ENCODE measurements at regions not wholly inside any gene's neighbourhood (a gene's known extent, or its start where the extent isn't known, plus 50 kb on each side); places are given as distances from the start of the nearest gene placed in this dataset.
"Not testable (repeated sequence)": the region's sequence is repeated elsewhere in the genome, so short reads cannot be mapped to it uniquely, and the experiment has no call there.

- Histone ChIP-seq H3K9me3 (no peaks in the 10 kb centered on the region), H3K4me3 (no peak overlapping the region), H3K4me1 (no peaks in the 10 kb centered on the region), H3K27ac (no peak overlapping the region), H3K36me3 (no peaks in the 10 kb centered on the region), H3K27me3 (no peaks in the 10 kb centered on the region)
- intact Hi-C loops (cut with DNase I; ENCODE audit: low total_unique reads): no loop called here
- TF ChIP-seq POLR2A (IDR thresholded peaks at IDR 0.05) (no peak), CTCF (IDR thresholded peaks at IDR 0.05) (no peak)
- no peak for DNase-seq
Observed at GRCh38 chr4:134089885-134090284, 111.7 kb downstream of the PABPC4L start.

GRCh38 chr4:134085496-134085895 lies 116.1 kb downstream of the PABPC4L start:
- no peaks in the 10 kb centered on the region for H3K4me1 ChIP-seq
- no peak for DNase-seq
- no peaks in the 10 kb centered on the region for H3K9me3 ChIP-seq
- H3K4me3 ChIP-seq: no peak overlapping the region
- no peaks in the 10 kb centered on the region for H3K36me3 ChIP-seq
- H3K27me3 ChIP-seq: no peaks in the 10 kb centered on the region
- H3K27ac ChIP-seq: no peak overlapping the region
- no peak for TF ChIP-seq CTCF (IDR thresholded peaks at IDR 0.05)
- no peak for TF ChIP-seq POLR2A (IDR thresholded peaks at IDR 0.05)
- intact Hi-C loops (cut with DNase I; ENCODE audit: low total_unique reads): no loop called here

GRCh38 chr4:134079085-134079484 lies 122.5 kb downstream of the PABPC4L start:
- H3K36me3 ChIP-seq; H3K4me3 ChIP-seq; H3K27me3 ChIP-seq; H3K27ac ChIP-seq; H3K9me3 ChIP-seq; DNase-seq; intact Hi-C loops (cut with DNase I; ENCODE audit: low total_unique reads); H3K4me1 ChIP-seq: not testable (repeated sequence)

- intact Hi-C loops (cut with DNase I; ENCODE audit: low total_unique reads): no loop called here
- H3K4me1 ChIP-seq: no peaks in the 10 kb centered on the region
- H3K27ac ChIP-seq: no peak overlapping the region
- H3K9me3 ChIP-seq: no peaks in the 10 kb centered on the region
- H3K27me3 ChIP-seq: no peaks in the 10 kb centered on the region
- H3K4me3 ChIP-seq: peak overlapping the region in 1 of 2 donors; percentile 3
- no peak for DNase-seq
- TF ChIP-seq CTCF (IDR thresholded peaks at IDR 0.05) (no peak), POLR2A (IDR thresholded peaks at IDR 0.05) (no peak)
- no peaks in the 10 kb centered on the region for H3K36me3 ChIP-seq
Observed at GRCh38 chr4:134078230-134078914, 123.2 kb downstream of the PABPC4L start.

GRCh38 chr4:134073711-134074110 lies 127.9 kb downstream of the PABPC4L start:
- TF ChIP-seq POLR2A (IDR thresholded peaks at IDR 0.05) (no peak), CTCF (IDR thresholded peaks at IDR 0.05) (no peak)
- no peaks in the 10 kb centered on the region for H3K36me3 ChIP-seq
- H3K4me3 ChIP-seq: no peak overlapping the region
- H3K4me1 ChIP-seq: no peaks in the 10 kb centered on the region
- no peaks in the 10 kb centered on the region for H3K9me3 ChIP-seq
- DNase-seq: no peak
- H3K27me3 ChIP-seq: no peaks in the 10 kb centered on the region
- intact Hi-C loops (cut with DNase I; ENCODE audit: low total_unique reads): no loop called here
- H3K27ac ChIP-seq: no peak overlapping the region

GRCh38 chr4:134072137-134072536 lies 129.5 kb downstream of the PABPC4L start:
- intact Hi-C loops (cut with DNase I; ENCODE audit: low total_unique reads): no loop called here

More at GRCh38 chr4:134072137-134072536, 129.5 kb downstream of the PABPC4L start:
- H3K27me3 ChIP-seq: no peaks in the 10 kb centered on the region
- H3K4me1 ChIP-seq: no peaks in the 10 kb centered on the region
- TF ChIP-seq CTCF (IDR thresholded peaks at IDR 0.05): no peak
- TF ChIP-seq POLR2A (IDR thresholded peaks at IDR 0.05): no peak
- no peak overlapping the region for H3K27ac ChIP-seq
- H3K9me3 ChIP-seq: no peaks in the 10 kb centered on the region
- H3K36me3 ChIP-seq: no peaks in the 10 kb centered on the region
- H3K4me3 ChIP-seq: no peak overlapping the region
- DNase-seq: no peak

Data from uterus (tissue), 3 donors.